ENCODE measurements at regions not wholly inside any gene's neighbourhood (a gene's known extent, or its start where the extent isn't known, plus 50 kb on each side); places are given as distances from the start of the nearest gene placed in this dataset.

DNA sequence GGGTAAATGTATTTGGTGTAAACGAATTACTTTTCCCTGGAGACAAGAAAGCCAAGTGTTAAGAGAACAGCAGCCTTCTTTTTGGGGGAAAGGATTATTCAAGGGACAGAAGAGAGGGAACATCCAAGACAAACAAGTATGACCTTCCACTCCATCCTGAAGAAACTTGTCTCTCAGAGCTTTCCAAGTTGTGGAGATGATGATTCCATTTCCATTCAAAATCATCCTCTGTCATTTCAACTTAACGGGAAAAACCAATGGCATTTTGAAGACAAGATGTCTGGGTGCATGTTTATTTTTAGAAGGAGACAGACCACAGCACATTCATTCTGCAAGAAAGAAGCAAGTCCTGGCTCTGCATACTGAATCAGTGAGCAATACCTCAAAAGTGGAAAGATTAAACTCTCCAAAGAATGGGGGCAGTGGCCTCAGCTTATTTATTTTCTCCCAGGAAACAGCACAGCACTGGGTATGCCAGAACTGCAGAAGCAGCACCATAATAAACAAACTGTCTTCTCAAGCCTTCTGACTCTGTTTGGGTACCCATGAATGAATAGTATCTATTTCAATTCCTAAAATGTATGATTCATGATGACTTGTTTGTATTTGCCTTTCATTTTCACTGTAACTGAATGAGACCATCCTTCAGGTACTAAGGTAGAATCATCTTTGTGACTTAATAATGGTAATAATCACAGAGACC lies 541.0 kb downstream of the RFC3 start:
- TF ChIP-seq ZNF23 (tag by site-specific recombination; IDR thresholded peaks at IDR 0.05; ENCODE audit: borderline replicate concordance) = no peak
- no peak for TF ChIP-seq ZNF626 (tag by site-specific recombination; IDR thresholded peaks at IDR 0.05)
- TF ChIP-seq SP7 (tag by site-specific recombination; IDR thresholded peaks at IDR 0.05) = no peak
- TF ChIP-seq PATZ1 (tag by site-specific recombination; IDR thresholded peaks at IDR 0.05) = no peak
- TF ChIP-seq ZSCAN30 (tag by site-specific recombination; IDR thresholded peaks at IDR 0.05) = no peak
- no peak for TF ChIP-seq CTCF (tag by site-specific recombination; IDR thresholded peaks at IDR 0.05)
- no peak for TF ChIP-seq ZNF274 (IDR thresholded peaks at IDR 0.05; ENCODE audit: low read length)
- no peak for TF ChIP-seq ZNF274 (tag by site-specific recombination; IDR thresholded peaks at IDR 0.05; ENCODE audit: borderline replicate concordance)
- TF ChIP-seq KLF10 (tag by site-specific recombination; IDR thresholded peaks at IDR 0.05) = no peak
- TF ChIP-seq ZNF350 (tag by site-specific recombination; IDR thresholded peaks at IDR 0.05) = no peak
- no peak for TF ChIP-seq YY1 (tag by site-specific recombination; IDR thresholded peaks at IDR 0.05)
- no peak for TF ChIP-seq ZNF394 (tag by site-specific recombination; IDR thresholded peaks at IDR 0.05; ENCODE audit: borderline replicate concordance)
- TF ChIP-seq TCF7L2 (IDR thresholded peaks at IDR 0.05; ENCODE audit: borderline replicate concordance, low read depth, low read length) = no peak
